C4-2B (cell line): ENCODE measurements at regions not wholly inside any gene's neighbourhood (a gene's known extent, or its start where the extent isn't known, plus 50 kb on each side); places are given as distances from the start of the nearest gene placed in this dataset.
"Not testable (repeated sequence)": the region's sequence is repeated elsewhere in the genome, so short reads cannot be mapped to it uniquely, and the experiment has no call there.

Source experiments
- H3K27ac ChIP-seq: fragments of 450-650 bp; 2 replicates; pipeline ENCODE4 v1.5.1; 2017
- CTCF ChIP-seq: fragments of 450-650 bp; conservative IDR thresholded peaks from 2 replicates; pipeline ENCODE4 v1.5.1; 2017; ENCODE audit warnings: mild to moderate bottlenecking
- ZFX ChIP-seq: fragments of 450-650 bp; IDR thresholded peaks from 2 replicates; pipeline ENCODE4 v1.6.1; 2017

GRCh38 chr4:33998291-33998690, 2246.0 kb downstream of the ARAP2 start:
- H3K27ac ChIP-seq, result no peak overlapping the region

GRCh38 chr4:34000356-34000755, 2244.0 kb downstream of the ARAP2 start:
- TF ChIP-seq ZFX (no peak), CTCF (no peak)
- no peak overlapping the region for H3K27ac ChIP-seq

More at GRCh38 chr4:33998291-33998690, 2246.0 kb downstream of the ARAP2 start:
- no peak for TF ChIP-seq ZFX
- no peak for TF ChIP-seq CTCF

GRCh38 chr4:34006540-34006939, 2237.8 kb downstream of the ARAP2 start:
- H3K27ac ChIP-seq, result not testable (repeated sequence)

- no peak for TF ChIP-seq CTCF
- no peak for TF ChIP-seq ZFX
- no peak overlapping the region for H3K27ac ChIP-seq
These were observed 2234.4 kb downstream of the ARAP2 start for GRCh38 chr4:34009951-34010350.

GRCh38 chr4:34010751-34011519, 2233.4 kb downstream of the ARAP2 start:
- TF ChIP-seq CTCF, result no peak
- no peak overlapping the region for H3K27ac ChIP-seq

- TF ChIP-seq CTCF (no peak), ZFX (no peak)
- H3K27ac ChIP-seq, result no peak overlapping the region
These were observed 2209.1 kb downstream of the ARAP2 start for GRCh38 chr4:34035225-34035624.

GRCh38 chr4:34037280-34037679, 2207.0 kb downstream of the ARAP2 start:
- TF ChIP-seq CTCF (no peak), ZFX (no peak)
- no peak overlapping the region for H3K27ac ChIP-seq

GRCh38 chr4:34039766-34040165, 2204.5 kb downstream of the ARAP2 start:
- TF ChIP-seq CTCF (no peak), ZFX (no peak)
- no peak overlapping the region for H3K27ac ChIP-seq
